HG03045 (cell line): ENCODE measurements at regions not wholly inside any gene's neighbourhood (a gene's known extent, or its start where the extent isn't known, plus 50 kb on each side); places are given as distances from the start of the nearest gene placed in this dataset.
A peak's percentile ranks its signal among the peaks of the same experiment; 100 is the strongest.
"Not testable (repeated sequence)": the region's sequence is repeated elsewhere in the genome, so short reads cannot be mapped to it uniquely, and the experiment has no call there.

Experiments
- ATAC-seq: cut with Tn5 transposase; IDR thresholded peaks from one replicate; pipeline ENCODE4 v1.9.1; 2021; ENCODE audit warnings: mild to moderate bottlenecking, moderate library complexity; ENCODE audit not compliant: unreplicated experiment

GRCh38 chr4:101730291-101731117 is 60.0 kb upstream of the BANK1 start:
- ATAC-seq: peak; percentile 79

DNA sequence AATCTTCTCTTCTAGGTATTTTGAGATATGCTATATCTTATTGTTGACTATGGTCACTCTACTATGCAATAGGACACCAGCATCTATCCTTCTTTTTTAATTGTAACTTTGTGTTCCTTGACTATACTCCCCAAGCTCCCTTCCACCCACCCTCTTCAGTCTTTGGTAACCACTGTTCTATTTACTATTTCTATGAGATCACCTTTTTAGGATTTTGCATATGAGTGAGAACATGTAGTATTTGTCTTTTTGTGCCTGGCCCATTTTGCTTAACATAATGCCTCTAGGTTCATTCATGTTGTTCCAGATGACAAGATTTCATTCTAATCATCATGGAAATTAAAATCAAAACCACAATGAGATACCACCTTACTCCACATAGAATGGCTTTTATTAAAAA is 63.3 kb upstream of the BANK1 start:
- ATAC-seq: no peak

- ATAC-seq: no peak
Measured at GRCh38 chr4:101724093-101724492, 66.4 kb upstream of the BANK1 start.

DNA sequence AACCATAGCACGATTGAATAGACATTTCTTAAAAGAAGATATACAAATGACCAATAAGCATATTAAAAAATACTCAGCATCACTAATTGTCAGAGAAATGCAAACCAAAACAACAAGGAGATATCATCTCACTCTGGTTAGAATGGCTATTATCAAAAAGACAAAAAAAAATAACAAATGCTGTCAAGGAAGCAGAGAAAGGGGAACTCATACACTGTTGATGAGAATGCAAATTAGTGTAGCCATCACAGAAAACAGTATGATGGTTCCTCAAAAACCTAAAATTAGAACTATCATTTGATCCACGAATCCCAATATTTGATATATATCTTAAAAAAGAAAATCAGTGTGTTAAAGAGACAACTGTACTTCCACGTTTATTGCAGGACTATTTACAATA is 71.7 kb upstream of the BANK1 start:
- ATAC-seq: no peak

DNA sequence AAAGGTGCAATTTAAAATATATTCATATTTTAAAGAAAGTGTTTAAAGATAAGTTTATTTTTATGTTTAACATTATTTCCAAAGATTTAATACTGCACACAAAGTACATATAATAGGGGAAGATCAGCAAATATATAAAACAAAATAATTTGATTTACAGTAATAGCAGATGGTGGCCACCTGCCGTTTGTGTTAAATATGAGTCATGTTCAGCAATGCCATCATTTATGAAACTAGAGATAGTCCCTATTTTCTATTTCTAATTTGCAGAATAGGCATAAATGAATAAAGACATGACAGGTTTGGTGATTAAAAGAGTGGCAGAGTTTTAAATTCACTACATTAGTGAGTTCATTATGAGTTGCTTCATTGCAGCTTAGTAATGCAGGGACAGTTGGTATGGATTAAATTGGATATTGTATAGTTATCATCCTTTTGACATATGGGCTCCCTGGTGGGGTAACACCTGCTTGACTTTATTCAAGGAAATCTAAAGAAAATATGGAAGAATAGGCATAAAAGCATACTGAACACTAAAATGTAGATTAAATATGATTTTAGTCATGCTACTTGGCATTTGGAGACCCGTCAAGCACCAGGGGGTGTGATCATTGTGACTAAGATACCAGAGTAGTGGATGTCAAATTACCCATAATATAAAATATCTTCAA is 78.8 kb upstream of the BANK1 start:
- no peak for ATAC-seq

GRCh38 chr4:101710806-101711205 is 79.7 kb upstream of the BANK1 start:
- ATAC-seq: no peak

DNA sequence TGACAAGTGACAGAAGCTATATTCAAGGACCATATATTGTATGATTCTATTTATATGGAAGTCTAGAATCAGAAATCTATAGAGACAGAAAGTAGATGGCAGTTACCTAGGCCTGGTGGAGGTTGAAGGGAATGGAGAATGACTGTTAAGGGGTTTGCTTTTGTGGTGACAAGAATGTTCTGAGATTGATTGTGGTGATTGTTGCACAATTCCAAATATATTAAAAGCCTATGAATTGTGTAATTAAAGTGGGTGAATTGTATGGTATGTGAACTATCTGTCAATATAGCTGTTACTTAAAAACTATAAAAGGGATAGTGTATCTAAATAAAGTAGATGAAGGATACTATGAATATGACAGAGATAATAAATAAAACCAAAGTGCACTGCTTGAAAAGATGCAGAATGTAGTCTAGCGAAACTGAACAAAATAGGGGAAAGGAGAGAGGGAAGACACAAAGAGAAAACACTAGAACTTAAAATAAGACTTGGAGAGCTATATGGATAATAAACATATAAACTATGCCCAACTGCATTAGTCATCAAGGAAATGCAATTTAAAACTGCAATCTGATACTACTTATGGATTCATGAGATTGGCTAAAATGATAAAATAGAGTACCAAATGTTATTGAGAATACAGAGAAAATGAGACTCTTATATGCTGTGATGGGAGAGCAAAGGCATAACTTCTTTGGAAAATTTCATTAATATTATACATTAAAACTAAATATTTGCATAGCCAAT is 82.1 kb upstream of the BANK1 start:
- no peak for ATAC-seq

- no peak for ATAC-seq
Measured at GRCh38 chr4:101707596-101707995, 82.9 kb upstream of the BANK1 start.

- ATAC-seq: no peak
Measured at GRCh38 chr4:101706535-101707057, 83.9 kb upstream of the BANK1 start.

GRCh38 chr4:101701551-101701950 is 89.0 kb upstream of the BANK1 start:
- ATAC-seq: no peak

GRCh38 chr4:101699441-101700124 is 90.9 kb upstream of the BANK1 start:
- no peak for ATAC-seq

- ATAC-seq: no peak
Measured at GRCh38 chr4:101697266-101697665, 93.3 kb upstream of the BANK1 start.

DNA sequence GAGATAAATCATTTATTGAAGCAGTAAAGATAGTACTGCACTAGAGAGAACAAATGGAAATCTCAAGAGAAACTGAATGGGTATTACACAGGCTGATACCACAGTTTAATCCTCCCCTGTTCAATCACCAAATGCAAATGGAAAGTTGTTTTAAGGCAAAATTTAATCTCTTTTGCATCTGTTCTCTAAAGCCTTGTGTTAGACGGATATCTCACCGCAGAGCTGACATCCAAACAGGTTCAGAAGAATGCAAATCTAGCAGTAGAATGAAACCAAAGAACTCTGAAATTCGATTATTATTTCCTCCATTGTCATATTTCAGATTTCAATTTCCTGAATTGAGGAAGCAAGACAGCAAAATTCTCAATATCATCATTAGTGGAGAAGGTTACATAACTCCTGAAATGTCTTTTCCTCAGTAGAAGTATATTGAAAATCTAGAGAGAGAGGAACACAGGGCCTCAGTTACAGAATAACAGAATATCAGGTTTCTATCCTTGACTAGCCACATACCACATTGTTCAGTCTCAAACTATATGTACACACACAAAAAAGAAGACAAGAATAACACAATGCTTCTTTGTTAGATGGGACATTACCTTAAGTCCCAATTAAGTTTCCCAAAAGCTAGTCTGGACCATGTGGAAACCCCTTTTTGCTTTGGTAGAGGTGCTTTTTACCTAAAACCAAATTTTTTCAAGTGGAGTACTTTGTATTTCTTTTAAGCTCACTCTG is 94.1 kb upstream of the BANK1 start:
- ATAC-seq: no peak

DNA sequence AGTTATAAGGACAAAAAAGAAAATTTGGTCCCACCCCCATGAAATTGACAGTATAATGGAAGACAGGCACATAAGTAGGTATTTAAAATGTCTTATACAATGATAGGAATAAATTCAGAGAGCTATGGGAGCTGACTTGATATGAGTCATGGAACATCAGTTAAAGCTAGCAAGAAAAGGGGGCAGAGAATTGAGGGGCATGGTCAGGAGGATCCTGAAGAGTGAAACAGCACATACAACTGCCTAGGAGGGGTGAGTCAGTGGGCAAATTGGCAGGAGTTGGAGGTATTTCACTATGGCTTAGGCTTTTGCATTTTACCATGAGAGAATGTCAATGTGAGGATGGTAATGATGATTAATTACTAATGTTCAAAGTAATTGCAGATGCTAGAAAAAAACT is 95.4 kb upstream of the BANK1 start:
- no peak for ATAC-seq

DNA sequence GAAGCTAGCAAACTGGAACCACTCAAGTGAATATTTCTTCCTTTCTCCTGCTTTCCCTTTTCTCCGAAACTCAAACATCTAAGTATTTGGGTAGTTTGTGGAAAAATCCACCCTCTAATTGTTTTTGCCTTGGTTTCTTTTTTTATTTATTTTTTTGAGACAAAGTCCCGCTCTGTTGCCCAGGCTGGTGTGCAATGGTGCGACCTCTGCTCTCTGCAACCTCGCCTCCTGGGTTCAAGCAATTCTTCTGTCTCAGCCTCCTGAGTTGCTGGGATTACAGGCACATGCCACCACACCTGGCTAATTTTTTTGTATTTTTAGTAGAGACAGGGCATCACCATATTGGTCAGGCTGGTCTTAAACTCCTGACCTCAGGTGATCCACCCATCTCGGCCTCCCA is 96.1 kb upstream of the BANK1 start:
- not testable (repeated sequence) for ATAC-seq

- no peak for ATAC-seq
Measured at GRCh38 chr4:101693842-101694398, 96.6 kb upstream of the BANK1 start.

DNA sequence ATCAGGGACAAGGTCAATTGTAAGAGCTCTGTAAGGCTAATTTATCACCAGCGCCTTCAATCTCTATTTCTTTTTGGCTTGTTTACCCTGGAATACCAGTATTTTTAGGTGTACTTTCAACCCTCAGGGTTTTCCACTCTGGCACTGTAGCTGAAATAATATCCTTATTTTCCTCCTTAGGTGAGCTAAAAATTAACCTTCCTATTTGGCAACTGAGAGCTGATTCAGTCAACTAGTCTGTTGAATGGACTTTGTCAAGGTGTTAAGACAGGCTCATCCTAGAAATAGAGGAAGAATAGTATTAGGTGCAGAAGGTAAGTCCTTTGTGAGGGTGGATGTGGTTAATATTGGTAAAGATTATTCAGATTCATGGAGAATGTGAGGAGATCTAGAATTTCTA is 101.3 kb upstream of the BANK1 start:
- ATAC-seq: no peak

DNA sequence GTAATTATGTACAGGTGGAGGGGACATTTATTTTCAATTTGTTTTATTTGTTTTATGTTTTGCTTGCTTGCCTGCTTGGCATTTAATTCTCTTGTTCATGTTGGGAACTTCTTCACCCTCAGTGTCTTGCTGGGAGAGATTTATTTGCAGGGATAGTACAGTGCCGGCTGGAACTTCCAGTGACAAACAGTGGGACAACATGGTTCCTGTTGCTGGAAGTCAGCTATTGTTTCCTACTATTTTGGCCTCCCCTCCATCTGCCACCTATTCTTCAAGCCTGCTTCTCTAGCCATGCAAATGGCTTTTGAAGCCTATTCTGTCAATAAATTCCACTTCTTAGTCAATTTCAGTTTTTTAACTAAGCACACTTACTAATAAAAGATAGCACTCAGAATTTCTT is 105.4 kb upstream of the BANK1 start:
- no peak for ATAC-seq

DNA sequence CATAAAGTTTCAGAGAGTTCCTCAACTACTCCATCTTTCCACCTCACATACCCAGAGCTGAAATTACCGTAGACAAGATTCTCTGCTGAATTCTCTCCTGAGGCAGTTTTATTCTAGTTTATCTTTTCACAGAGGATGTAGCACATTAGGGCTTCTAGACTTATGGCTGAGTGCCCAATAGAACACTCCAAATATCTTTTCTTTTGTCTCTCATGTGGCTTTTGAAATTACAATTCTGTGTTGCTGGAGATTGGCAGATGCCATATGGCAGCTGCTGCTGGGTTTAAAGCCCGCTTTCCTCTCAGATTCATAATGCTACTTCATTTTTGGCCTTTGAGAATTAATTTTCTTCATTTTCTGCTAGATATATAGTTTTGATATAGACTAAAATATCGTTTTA is 107.6 kb upstream of the BANK1 start:
- ATAC-seq: no peak

GRCh38 chr4:101678180-101678579 is 112.3 kb upstream of the BANK1 start:
- no peak for ATAC-seq
